ENCODE measurements at regions not wholly inside any gene's neighbourhood (a gene's known extent, or its start where the extent isn't known, plus 50 kb on each side); places are given as distances from the start of the nearest gene placed in this dataset.

- TF ChIP-seq EGR1 (IDR thresholded peaks at IDR 0.05; ENCODE audit: low read depth in 2 of 2) (no peak), JUND (IDR thresholded peaks at IDR 0.05) (no peak), FOXA1 (IDR thresholded peaks at IDR 0.05) (no peak), NR2F2 (IDR thresholded peaks at IDR 0.05) (no peak), FOXA2 (IDR thresholded peaks at IDR 0.05) (no peak), HNF4A (conservative IDR thresholded peaks at IDR 0.05) (peak in 1 of 2 donors; percentile 49), RAD21 (IDR thresholded peaks at IDR 0.05) (no peak), TAF1 (conservative IDR thresholded peaks at IDR 0.05) (no peak), ZBTB33 (IDR thresholded peaks at IDR 0.05) (no peak), RXRA (IDR thresholded peaks at IDR 0.05) (peak in 1 of 2 donors; percentile 49)
- TF ChIP-seq, protein P1, sequence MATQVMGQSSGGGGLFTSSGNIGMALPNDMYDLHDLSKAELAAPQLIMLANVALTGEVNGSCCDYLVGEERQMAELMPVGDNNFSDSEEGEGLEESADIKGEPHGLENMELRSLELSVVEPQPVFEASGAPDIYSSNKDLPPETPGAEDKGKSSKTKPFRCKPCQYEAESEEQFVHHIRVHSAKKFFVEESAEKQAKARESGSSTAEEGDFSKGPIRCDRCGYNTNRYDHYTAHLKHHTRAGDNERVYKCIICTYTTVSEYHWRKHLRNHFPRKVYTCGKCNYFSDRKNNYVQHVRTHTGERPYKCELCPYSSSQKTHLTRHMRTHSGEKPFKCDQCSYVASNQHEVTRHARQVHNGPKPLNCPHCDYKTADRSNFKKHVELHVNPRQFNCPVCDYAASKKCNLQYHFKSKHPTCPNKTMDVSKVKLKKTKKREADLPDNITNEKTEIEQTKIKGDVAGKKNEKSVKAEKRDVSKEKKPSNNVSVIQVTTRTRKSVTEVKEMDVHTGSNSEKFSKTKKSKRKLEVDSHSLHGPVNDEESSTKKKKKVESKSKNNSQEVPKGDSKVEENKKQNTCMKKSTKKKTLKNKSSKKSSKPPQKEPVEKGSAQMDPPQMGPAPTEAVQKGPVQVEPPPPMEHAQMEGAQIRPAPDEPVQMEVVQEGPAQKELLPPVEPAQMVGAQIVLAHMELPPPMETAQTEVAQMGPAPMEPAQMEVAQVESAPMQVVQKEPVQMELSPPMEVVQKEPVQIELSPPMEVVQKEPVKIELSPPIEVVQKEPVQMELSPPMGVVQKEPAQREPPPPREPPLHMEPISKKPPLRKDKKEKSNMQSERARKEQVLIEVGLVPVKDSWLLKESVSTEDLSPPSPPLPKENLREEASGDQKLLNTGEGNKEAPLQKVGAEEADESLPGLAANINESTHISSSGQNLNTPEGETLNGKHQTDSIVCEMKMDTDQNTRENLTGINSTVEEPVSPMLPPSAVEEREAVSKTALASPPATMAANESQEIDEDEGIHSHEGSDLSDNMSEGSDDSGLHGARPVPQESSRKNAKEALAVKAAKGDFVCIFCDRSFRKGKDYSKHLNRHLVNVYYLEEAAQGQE (IDR thresholded peaks at IDR 0.05): peak; percentile 45
- TF ChIP-seq, protein P2, sequence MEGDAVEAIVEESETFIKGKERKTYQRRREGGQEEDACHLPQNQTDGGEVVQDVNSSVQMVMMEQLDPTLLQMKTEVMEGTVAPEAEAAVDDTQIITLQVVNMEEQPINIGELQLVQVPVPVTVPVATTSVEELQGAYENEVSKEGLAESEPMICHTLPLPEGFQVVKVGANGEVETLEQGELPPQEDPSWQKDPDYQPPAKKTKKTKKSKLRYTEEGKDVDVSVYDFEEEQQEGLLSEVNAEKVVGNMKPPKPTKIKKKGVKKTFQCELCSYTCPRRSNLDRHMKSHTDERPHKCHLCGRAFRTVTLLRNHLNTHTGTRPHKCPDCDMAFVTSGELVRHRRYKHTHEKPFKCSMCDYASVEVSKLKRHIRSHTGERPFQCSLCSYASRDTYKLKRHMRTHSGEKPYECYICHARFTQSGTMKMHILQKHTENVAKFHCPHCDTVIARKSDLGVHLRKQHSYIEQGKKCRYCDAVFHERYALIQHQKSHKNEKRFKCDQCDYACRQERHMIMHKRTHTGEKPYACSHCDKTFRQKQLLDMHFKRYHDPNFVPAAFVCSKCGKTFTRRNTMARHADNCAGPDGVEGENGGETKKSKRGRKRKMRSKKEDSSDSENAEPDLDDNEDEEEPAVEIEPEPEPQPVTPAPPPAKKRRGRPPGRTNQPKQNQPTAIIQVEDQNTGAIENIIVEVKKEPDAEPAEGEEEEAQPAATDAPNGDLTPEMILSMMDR (IDR thresholded peaks at IDR 0.05; ENCODE audit: low read depth, low read length, missing input control): no peak
- Histone ChIP-seq H3K27me3 (ENCODE audit: control insufficient read depth in 4 of 4, insufficient read depth in 4 of 4, low read length in 3 of 4) (no peaks in the 10 kb centered on the region), H3K9me3 (ENCODE audit: control insufficient read depth in 4 of 4, low read length in 3 of 4) (peaks cover 0 to 2% (median 0%) of the 10 kb centered on the region in 4 donors), H3K27ac (ENCODE audit: low read depth in 1 of 2, low read length in 2 of 2) (peak overlapping the region; percentile 70 to 85), H3K4me3 (ENCODE audit: low read depth in 1 of 3, low read length in 3 of 3) (no peak overlapping the region), H3K36me3 (ENCODE audit: control insufficient read depth in 4 of 4, insufficient read depth in 3 of 4, low read depth in 1 of 4, low read length in 3 of 4) (no peaks in the 10 kb centered on the region), H3K4me1 (ENCODE audit: control insufficient read depth in 4 of 4, insufficient read depth in 4 of 4, low read length in 3 of 4) (peaks cover 3 to 27% (median 17%) of the 10 kb centered on the region in 4 donors), H3K9ac (ENCODE audit: low read depth in 1 of 2, low read length in 2 of 2) (no peak overlapping the region)
- DNase-seq (ENCODE audit: low spot score): no peak
- WGBS: 61% methylated on average over 2 of the region's 2 CpGs
Measured at GRCh38 chr3:194045919-194046318, 90.0 kb upstream of the HES1 start.

GRCh38 chr3:194046531-194046930 lies 89.4 kb upstream of the HES1 start:
- WGBS: 98% methylated on average over 1 of the region's 1 CpG
- no peak overlapping the region for H3K9ac ChIP-seq (ENCODE audit: low read depth in 1 of 2, low read length in 2 of 2)
- no peak for TF ChIP-seq ZBTB33 (IDR thresholded peaks at IDR 0.05)
- TF ChIP-seq HNF4A (conservative IDR thresholded peaks at IDR 0.05): peak in 1 of 2 donors; percentile 28
- H3K4me3 ChIP-seq (ENCODE audit: low read depth in 1 of 3, low read length in 3 of 3): no peak overlapping the region
- DNase-seq (ENCODE audit: low spot score): no peak
- peaks cover 0 to 7% (median 4%) of the 10 kb centered on the region in 4 donors for H3K9me3 ChIP-seq (ENCODE audit: control insufficient read depth in 4 of 4, low read length in 3 of 4)
- peaks cover 3 to 27% (median 17%) of the 10 kb centered on the region in 4 donors for H3K4me1 ChIP-seq (ENCODE audit: control insufficient read depth in 4 of 4, insufficient read depth in 4 of 4, low read length in 3 of 4)
- no peaks in the 10 kb centered on the region for H3K27me3 ChIP-seq (ENCODE audit: control insufficient read depth in 4 of 4, insufficient read depth in 4 of 4, low read length in 3 of 4)
- H3K36me3 ChIP-seq (ENCODE audit: control insufficient read depth in 4 of 4, insufficient read depth in 3 of 4, low read depth in 1 of 4, low read length in 3 of 4): no peaks in the 10 kb centered on the region
- H3K27ac ChIP-seq (ENCODE audit: low read depth in 1 of 2, low read length in 2 of 2): peak overlapping the region; percentile 70 to 85

All from liver (tissue), 8 donors.